ENCODE measurements at regions not wholly inside any gene's neighbourhood (a gene's known extent, or its start where the extent isn't known, plus 50 kb on each side); places are given as distances from the start of the nearest gene placed in this dataset.

GRCh38 chr11:104700609-104701008, 197.7 kb downstream of the CASP12 start:
- Histone ChIP-seq H3K4me1 (peaks cover 0 to 28% of the 10 kb centered on the region in 2 donors), H3K9me3 (no peaks in the 10 kb centered on the region), H3K36me3 (no peaks in the 10 kb centered on the region), H3K27me3 (no peaks in the 10 kb centered on the region), H3K27ac (no peak overlapping the region), H3K4me3 (no peak overlapping the region)
- ATAC-seq (peak; percentile 62), DNase-seq (no peak)
- intact Hi-C loops (cut with DNase I), result no loop called here
- TF ChIP-seq CTCF (IDR thresholded peaks at IDR 0.05), result no peak

- Histone ChIP-seq H3K27me3 (no peaks in the 10 kb centered on the region), H3K4me3 (no peak overlapping the region), H3K9me3 (no peaks in the 10 kb centered on the region), H3K36me3 (no peaks in the 10 kb centered on the region), H3K27ac (no peak overlapping the region), H3K4me1 (peaks cover 0 to 26% of the 10 kb centered on the region in 2 donors)
- ATAC-seq (no peak), DNase-seq (no peak)
- intact Hi-C loops (cut with DNase I), result no loop called here
- no peak for TF ChIP-seq CTCF (IDR thresholded peaks at IDR 0.05)
Measured at GRCh38 chr11:104699981-104700380, 198.3 kb downstream of the CASP12 start.

- Histone ChIP-seq H3K9me3 (no peaks in the 10 kb centered on the region), H3K36me3 (no peaks in the 10 kb centered on the region), H3K27me3 (no peaks in the 10 kb centered on the region), H3K4me3 (no peak overlapping the region), H3K27ac (no peak overlapping the region), H3K4me1 (peaks cover 0 to 12% of the 10 kb centered on the region in 2 donors)
- no peak for TF ChIP-seq CTCF (IDR thresholded peaks at IDR 0.05)
- DNase-seq (no peak), ATAC-seq (no peak)
- intact Hi-C loops (cut with DNase I), result no loop called here
Measured at GRCh38 chr11:104695065-104695463, 203.2 kb downstream of the CASP12 start.

- TF ChIP-seq CTCF (IDR thresholded peaks at IDR 0.05), result no peak
- peak; percentile 73 for ATAC-seq
Measured at GRCh38 chr11:104694259-104695064, 203.8 kb downstream of the CASP12 start.

GRCh38 chr11:104692751-104693150, 205.5 kb downstream of the CASP12 start:
- Histone ChIP-seq H3K4me1 (peaks cover 0 to 24% of the 10 kb centered on the region in 2 donors), H3K27me3 (no peaks in the 10 kb centered on the region), H3K36me3 (no peaks in the 10 kb centered on the region), H3K27ac (no peak overlapping the region), H3K9me3 (no peaks in the 10 kb centered on the region), H3K4me3 (no peak overlapping the region)
- no peak for DNase-seq
- TF ChIP-seq CTCF (IDR thresholded peaks at IDR 0.05), result no peak
- no peak for ATAC-seq
- intact Hi-C loops (cut with DNase I), result no loop called here

More at GRCh38 chr11:104694259-104695064, 203.8 kb downstream of the CASP12 start:
- no peak overlapping the region for H3K27ac ChIP-seq
- peaks cover 0 to 12% of the 10 kb centered on the region in 2 donors for H3K4me1 ChIP-seq
- DNase-seq, result no peak
- H3K9me3 ChIP-seq, result no peaks in the 10 kb centered on the region
- intact Hi-C loops (cut with DNase I), result no loop called here
- no peaks in the 10 kb centered on the region for H3K36me3 ChIP-seq
- no peaks in the 10 kb centered on the region for H3K27me3 ChIP-seq
- no peak overlapping the region for H3K4me3 ChIP-seq

All from left lung (tissue), 4 donors.